ENCODE measurements at regions not wholly inside any gene's neighbourhood (a gene's known extent, or its start where the extent isn't known, plus 50 kb on each side); places are given as distances from the start of the nearest gene placed in this dataset.

- TF ChIP-seq EZH2 (IDR thresholded peaks at IDR 0.05; ENCODE audit: insufficient read depth, poor library complexity, severe bottlenecking) (no peak), EZH2phosphoT487 (IDR thresholded peaks at IDR 0.05; ENCODE audit: insufficient read depth, low read depth) (no peak)
Measured at GRCh38 chr11:25953006-25953405, 378.9 kb upstream of the ANO3 start.

Measured in GM23248 (cell line).